Gastroesophageal sphincter (tissue), 4 donors: ENCODE measurements at regions not wholly inside any gene's neighbourhood (a gene's known extent, or its start where the extent isn't known, plus 50 kb on each side); places are given as distances from the start of the nearest gene placed in this dataset.

ENCODE experiments used
- ATAC-seq: fragments of 150-250 bp; one replicate; pipeline ENCODE4 v1.9.1; 2016; ENCODE audit warnings: mild to moderate bottlenecking, moderate library complexity
- H3K27ac ChIP-seq, 4 donors: fragments of 200-600 bp; sonication (generic) in 3 of 4; 1 replicate in 3 of 4; 2 replicates in 1 of 4; pipeline ENCODE4 v1.5.1; 2016 to 2019
- H3K27me3 ChIP-seq: fragments of 200-600 bp; sonication (generic); one replicate; pipeline ENCODE4 v1.5.1; 2019
- H3K36me3 ChIP-seq, 2 donors: fragments of 200-600 bp; sonication (generic); one replicate each; pipeline ENCODE4 v1.5.1; 2019; ENCODE audit warnings: control low read depth in 1 of 2
- H3K4me1 ChIP-seq, 3 donors: fragments of 200-600 bp; sonication (generic); 1 replicate in 2 of 3; 2 replicates in 1 of 3; pipeline ENCODE4 v1.5.1; 2016 to 2019; ENCODE audit warnings: control low read depth in 2 of 3
- H3K4me3 ChIP-seq, 2 donors: fragments of 200-600 bp; sonication (generic); one replicate each; pipeline ENCODE4 v1.5.1; 2019; ENCODE audit warnings: mild to moderate bottlenecking in 1 of 2, moderate library complexity in 1 of 2
- H3K9me3 ChIP-seq, 3 donors: fragments of 200-600 bp; sonication (generic); one replicate each; pipeline ENCODE4 v1.5.1; 2017 to 2019; ENCODE audit warnings: control low read depth in 2 of 3
- EP300 ChIP-seq: sonication (generic); formaldehyde crosslinking; IDR thresholded peaks from one replicate; pipeline ENCODE4 v1.6.1; 2017; ENCODE audit warnings: antibody characterized with exemption, mild to moderate bottlenecking
- POLR2A ChIP-seq, 2 donors: fragments of 450-650 bp; IDR thresholded peaks; one replicate each; pipeline ENCODE4 v1.6.1; 2017; ENCODE audit warnings: antibody characterized with exemption in 2 of 2, mild to moderate bottlenecking in 2 of 2, moderate library complexity in 1 of 2
- POLR2AphosphoS5 ChIP-seq: sonication (generic); formaldehyde crosslinking; IDR thresholded peaks from one replicate; pipeline ENCODE4 v1.6.1; 2017; ENCODE audit warnings: antibody characterized with exemption
- WGBS, 2 donors: methylation state at CpG; one replicate each; pipeline ENCODE4 v1.1.5; 2018; ENCODE audit warnings: low coverage in 1 of 2; 5-methylcytosine and 5-hydroxymethylcytosine counted together
- TF ChIP-seq, protein P1 (sequence below), 4 experiments: fragments of 200-600 bp in 2 of 4; fragments of 450-650 bp in 2 of 4; sonication (generic) in 1 of 4; IDR thresholded peaks; one replicate each; pipeline ENCODE4 v1.5.1; 2017 to 2019; ENCODE audit warnings: antibody characterized with exemption in 4 of 4, mild to moderate bottlenecking in 2 of 4, moderate library complexity in 2 of 4

DNA sequence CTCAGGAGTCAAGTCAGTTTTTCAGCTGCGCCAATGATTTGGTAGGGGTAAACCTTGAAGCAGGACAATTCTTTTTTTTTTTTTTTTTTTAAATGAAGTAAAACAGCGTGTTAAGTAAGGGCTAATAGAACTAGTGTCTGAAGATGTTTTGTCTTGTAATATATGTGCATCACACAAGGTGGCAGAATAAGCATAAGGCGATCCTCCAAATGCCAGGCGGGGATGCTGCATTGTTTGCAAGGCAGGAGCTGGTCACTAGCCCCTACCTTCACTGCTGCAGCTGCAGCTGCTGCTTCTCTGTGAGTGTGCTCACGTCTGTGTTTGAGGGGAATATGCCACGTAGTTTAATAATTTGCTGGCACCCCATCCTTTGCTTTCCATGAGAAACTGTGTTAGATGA lies 272.7 kb upstream of the MAP3K7 start:
- Histone ChIP-seq H3K9me3 (no peaks in the 10 kb centered on the region), H3K4me3 (no peak overlapping the region), H3K4me1 (peaks cover 0 to 6% (median 0%) of the 10 kb centered on the region in 3 donors), H3K36me3 (no peaks in the 10 kb centered on the region), H3K27ac (no peak overlapping the region), H3K27me3 (no peaks in the 10 kb centered on the region)
- TF ChIP-seq, protein P1, sequence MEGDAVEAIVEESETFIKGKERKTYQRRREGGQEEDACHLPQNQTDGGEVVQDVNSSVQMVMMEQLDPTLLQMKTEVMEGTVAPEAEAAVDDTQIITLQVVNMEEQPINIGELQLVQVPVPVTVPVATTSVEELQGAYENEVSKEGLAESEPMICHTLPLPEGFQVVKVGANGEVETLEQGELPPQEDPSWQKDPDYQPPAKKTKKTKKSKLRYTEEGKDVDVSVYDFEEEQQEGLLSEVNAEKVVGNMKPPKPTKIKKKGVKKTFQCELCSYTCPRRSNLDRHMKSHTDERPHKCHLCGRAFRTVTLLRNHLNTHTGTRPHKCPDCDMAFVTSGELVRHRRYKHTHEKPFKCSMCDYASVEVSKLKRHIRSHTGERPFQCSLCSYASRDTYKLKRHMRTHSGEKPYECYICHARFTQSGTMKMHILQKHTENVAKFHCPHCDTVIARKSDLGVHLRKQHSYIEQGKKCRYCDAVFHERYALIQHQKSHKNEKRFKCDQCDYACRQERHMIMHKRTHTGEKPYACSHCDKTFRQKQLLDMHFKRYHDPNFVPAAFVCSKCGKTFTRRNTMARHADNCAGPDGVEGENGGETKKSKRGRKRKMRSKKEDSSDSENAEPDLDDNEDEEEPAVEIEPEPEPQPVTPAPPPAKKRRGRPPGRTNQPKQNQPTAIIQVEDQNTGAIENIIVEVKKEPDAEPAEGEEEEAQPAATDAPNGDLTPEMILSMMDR (IDR thresholded peaks at IDR 0.05): no peak
- TF ChIP-seq POLR2A (IDR thresholded peaks at IDR 0.05) (no peak), EP300 (no peak), POLR2AphosphoS5 (no peak)
- WGBS, 2 donors: 66 to 69% methylated on average over 2 to 5 of the region's 6 CpGs
- no peak for ATAC-seq

DNA sequence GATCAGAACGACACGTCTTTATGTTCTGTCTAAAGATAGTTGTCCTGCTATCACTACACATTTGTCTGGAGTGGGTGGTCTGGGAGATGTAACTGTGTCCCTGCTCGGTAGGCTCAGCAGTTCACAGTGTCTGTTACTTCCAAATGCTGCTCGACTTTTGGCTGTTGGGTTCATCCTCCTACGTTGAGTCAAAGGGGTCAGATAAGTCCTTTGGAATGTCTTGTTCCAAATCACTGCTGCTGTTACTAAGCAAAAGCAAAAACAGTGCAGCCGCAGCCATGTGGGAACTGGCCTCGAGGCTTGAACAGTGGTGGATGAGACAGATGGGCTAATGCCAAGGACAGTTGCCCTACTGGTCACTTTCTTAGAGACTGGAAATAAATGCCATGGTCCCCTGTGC lies 272.2 kb upstream of the MAP3K7 start:
- no peak overlapping the region for H3K27ac ChIP-seq
- TF ChIP-seq EP300: no peak
- TF ChIP-seq POLR2AphosphoS5: no peak
- no peak for TF ChIP-seq POLR2A (IDR thresholded peaks at IDR 0.05)
- TF ChIP-seq, protein P1 (IDR thresholded peaks at IDR 0.05): no peak

DNA sequence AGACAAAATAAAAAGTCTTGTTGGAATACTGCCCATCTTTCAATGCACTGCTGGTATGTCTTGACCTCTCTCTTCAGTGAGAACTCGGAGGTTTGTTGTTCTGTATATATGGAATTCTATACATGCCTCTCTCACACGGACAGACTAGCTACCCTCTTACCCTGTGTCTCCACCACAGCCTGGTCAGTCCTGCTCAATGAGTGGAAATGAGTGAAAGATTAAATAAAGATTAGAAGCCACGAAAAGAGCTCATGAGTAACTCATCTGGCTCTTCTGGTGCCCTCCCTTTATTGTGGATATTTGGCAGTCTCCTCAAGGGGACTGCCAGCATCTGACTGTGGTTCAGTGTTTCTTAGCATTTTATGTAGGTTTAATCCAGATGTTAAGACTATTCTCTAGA lies 262.8 kb upstream of the MAP3K7 start:
- TF ChIP-seq POLR2AphosphoS5: no peak
- TF ChIP-seq EP300: no peak
- TF ChIP-seq, protein P1 (IDR thresholded peaks at IDR 0.05): no peak
- Histone ChIP-seq H3K36me3 (no peaks in the 10 kb centered on the region), H3K4me1 (no peaks in the 10 kb centered on the region), H3K9me3 (no peaks in the 10 kb centered on the region), H3K4me3 (no peak overlapping the region), H3K27ac (no peak overlapping the region), H3K27me3 (no peaks in the 10 kb centered on the region)
- ATAC-seq: no peak
- 29 to 46% methylated on average over 2 to 3 of the region's 3 CpGs for WGBS, 2 donors

More for the DNA sequence above, 272.2 kb upstream of the MAP3K7 start:
- WGBS, 2 donors: 31 to 43% methylated on average over 4 to 5 of the region's 7 CpGs
- peaks cover 0 to 6% (median 0%) of the 10 kb centered on the region in 3 donors for H3K4me1 ChIP-seq
- no peak for ATAC-seq
- H3K36me3 ChIP-seq: no peaks in the 10 kb centered on the region
- no peak overlapping the region for H3K4me3 ChIP-seq
- no peaks in the 10 kb centered on the region for H3K27me3 ChIP-seq
- no peaks in the 10 kb centered on the region for H3K9me3 ChIP-seq

DNA sequence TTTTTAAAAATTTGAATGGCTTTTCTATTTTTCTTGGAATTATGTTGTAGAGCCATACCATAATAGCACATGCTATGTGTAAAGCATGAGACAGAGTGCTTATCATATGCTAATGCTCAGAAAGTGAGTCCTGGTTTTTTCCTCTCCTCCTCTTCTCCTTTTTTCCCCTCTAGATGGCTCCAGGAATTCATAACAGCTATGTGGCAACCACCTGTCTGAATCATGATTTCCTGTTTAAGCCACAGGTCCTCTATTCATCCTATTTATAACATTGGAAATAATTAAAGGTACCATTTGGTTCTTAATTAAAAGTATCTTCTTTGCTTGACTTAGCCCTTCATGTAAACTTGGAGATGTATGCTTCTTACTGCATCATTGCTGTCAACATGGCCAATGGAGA lies 260.0 kb upstream of the MAP3K7 start:
- H3K9me3 ChIP-seq: no peaks in the 10 kb centered on the region
- TF ChIP-seq EP300 (no peak), POLR2A (IDR thresholded peaks at IDR 0.05) (no peak), POLR2AphosphoS5 (no peak)
- TF ChIP-seq, protein P1 (IDR thresholded peaks at IDR 0.05): no peak
- H3K4me1 ChIP-seq: no peaks in the 10 kb centered on the region
- ATAC-seq: no peak
- no peak overlapping the region for H3K4me3 ChIP-seq
- H3K27me3 ChIP-seq: no peaks in the 10 kb centered on the region
- no peaks in the 10 kb centered on the region for H3K36me3 ChIP-seq
- H3K27ac ChIP-seq: no peak overlapping the region

DNA sequence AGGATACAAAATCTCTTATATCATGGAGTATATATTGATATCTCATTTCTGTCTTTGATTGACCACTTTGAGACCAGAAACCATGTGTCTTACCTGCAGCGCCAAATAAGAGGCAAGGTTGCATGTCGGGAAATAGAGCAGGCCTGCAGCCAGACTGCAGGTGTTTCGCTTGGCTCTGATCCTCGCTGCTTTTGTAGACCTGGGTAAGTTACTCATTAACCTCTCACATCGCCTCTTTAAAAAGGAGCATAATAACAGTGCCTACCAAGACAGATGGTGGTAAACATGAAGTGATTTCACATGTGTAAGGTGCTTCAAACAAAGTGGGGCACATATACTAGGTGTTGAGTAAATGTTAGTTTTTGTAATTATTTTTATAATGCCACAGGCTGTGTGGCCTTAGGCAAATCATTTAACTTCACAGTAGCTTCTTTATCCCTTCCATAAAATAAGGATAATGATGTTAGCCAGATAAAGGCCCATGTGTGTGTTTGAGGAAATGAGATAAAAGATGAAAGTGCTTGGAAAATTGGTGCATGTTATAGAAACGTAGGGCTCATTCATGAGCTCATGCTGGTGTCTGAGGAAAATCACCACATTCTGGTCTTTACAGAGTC lies 248.8 kb upstream of the MAP3K7 start:
- TF ChIP-seq POLR2A (IDR thresholded peaks at IDR 0.05) (no peak), POLR2AphosphoS5 (no peak), EP300 (no peak)
- TF ChIP-seq, protein P1 (IDR thresholded peaks at IDR 0.05): no peak
- WGBS, 2 donors: 60 to 86% methylated on average over 1 to 6 of the region's 6 CpGs
- Histone ChIP-seq H3K27ac (no peak overlapping the region), H3K4me1 (no peaks in the 10 kb centered on the region), H3K27me3 (no peaks in the 10 kb centered on the region), H3K9me3 (no peaks in the 10 kb centered on the region), H3K36me3 (no peaks in the 10 kb centered on the region), H3K4me3 (no peak overlapping the region)
- ATAC-seq: no peak
